ENCODE measurements at regions not wholly inside any gene's neighbourhood (a gene's known extent, or its start where the extent isn't known, plus 50 kb on each side); places are given as distances from the start of the nearest gene placed in this dataset.

GRCh38 chr15:70505936-70506912 is 257.1 kb downstream of the UACA start:
- no peaks in the 10 kb centered on the region for H3K36me3 ChIP-seq (ENCODE audit: control insufficient read depth, insufficient read depth, low read length)
- H3K27me3 Mint-ChIP-seq (ENCODE audit: low read depth in 2 of 2) = peaks cover 22 to 51% of the 10 kb centered on the region in 2 donors
- ATAC-seq (no peak), DNase-seq (no peak)
- no peak for TF ChIP-seq CTCF (IDR thresholded peaks at IDR 0.05)
- H3K9me3 ChIP-seq (ENCODE audit: control insufficient read depth, insufficient read depth, low read length) = peaks cover 10% of the 10 kb centered on the region
- no peak overlapping the region for H3K4me3 ChIP-seq (ENCODE audit: low read length)
- intact Hi-C loops (cut with micrococcal nuclease) = no loop called here
- peaks cover 46 to 62% of the 10 kb centered on the region in 2 donors for H3K4me1 Mint-ChIP-seq
- peaks cover 13% of the 10 kb centered on the region for H3K36me3 Mint-ChIP-seq
- peaks cover 3% of the 10 kb centered on the region for H3K27me3 ChIP-seq (ENCODE audit: control insufficient read depth, insufficient read depth, low read length)
- no peak overlapping the region for H3K27ac Mint-ChIP-seq
- WGBS (ENCODE audit: insufficient coverage) = 88% methylated on average over 4 of the region's 5 CpGs
- H3K27ac ChIP-seq (ENCODE audit: low read length) = no peak overlapping the region
- H3K9me3 Mint-ChIP-seq = peaks cover 4 to 8% of the 10 kb centered on the region in 2 donors
- H3K4me3 Mint-ChIP-seq = no peak overlapping the region
- peaks cover 71% of the 10 kb centered on the region for H3K4me1 ChIP-seq (ENCODE audit: control insufficient read depth, insufficient read depth, low read length)

GRCh38 chr15:70505411-70505919 is 257.9 kb downstream of the UACA start:
- Histone ChIP-seq H3K4me3 (ENCODE audit: low read length) (no peak overlapping the region), H3K27me3 (ENCODE audit: control insufficient read depth, insufficient read depth, low read length) (peaks cover 3% of the 10 kb centered on the region), H3K9me3 (ENCODE audit: control insufficient read depth, insufficient read depth, low read length) (peaks cover 10% of the 10 kb centered on the region), H3K27ac (ENCODE audit: low read length) (no peak overlapping the region), H3K36me3 (ENCODE audit: control insufficient read depth, insufficient read depth, low read length) (no peaks in the 10 kb centered on the region), H3K4me1 (ENCODE audit: control insufficient read depth, insufficient read depth, low read length) (peaks cover 71% of the 10 kb centered on the region)
- ATAC-seq = peak in 1 of 3 donors; percentile 24
- intact Hi-C loops (cut with micrococcal nuclease) = no loop called here
- Mint-ChIP-seq H3K27me3 (ENCODE audit: low read depth in 2 of 2) (peaks cover 21 to 47% of the 10 kb centered on the region in 2 donors), H3K4me1 (peaks cover 44 to 62% of the 10 kb centered on the region in 2 donors), H3K27ac (peak overlapping the region in 1 of 2 donors; percentile 22), H3K4me3 (peak overlapping the region; percentile 37), H3K9me3 (peaks cover 1 to 5% of the 10 kb centered on the region in 2 donors), H3K36me3 (peaks cover 5% of the 10 kb centered on the region)
- 38% methylated on average over 2 of the region's 3 CpGs for WGBS (ENCODE audit: insufficient coverage)
- DNase-seq = no peak
- no peak for TF ChIP-seq CTCF (IDR thresholded peaks at IDR 0.05)

GRCh38 chr15:70504988-70505387 is 258.4 kb downstream of the UACA start:
- Histone ChIP-seq H3K9me3 (ENCODE audit: control insufficient read depth, insufficient read depth, low read length) (peaks cover 7% of the 10 kb centered on the region), H3K4me1 (ENCODE audit: control insufficient read depth, insufficient read depth, low read length) (peaks cover 71% of the 10 kb centered on the region), H3K27ac (ENCODE audit: low read length) (no peak overlapping the region), H3K36me3 (ENCODE audit: control insufficient read depth, insufficient read depth, low read length) (no peaks in the 10 kb centered on the region), H3K4me3 (ENCODE audit: low read length) (no peak overlapping the region), H3K27me3 (ENCODE audit: control insufficient read depth, insufficient read depth, low read length) (peaks cover 3% of the 10 kb centered on the region)
- DNase-seq (no peak), ATAC-seq (no peak)
- H3K27me3 Mint-ChIP-seq (ENCODE audit: low read depth in 2 of 2) = peaks cover 22 to 45% of the 10 kb centered on the region in 2 donors
- peak overlapping the region; percentile 45 for H3K4me3 Mint-ChIP-seq
- peaks cover under 1% of the 10 kb centered on the region for H3K36me3 Mint-ChIP-seq
- WGBS (ENCODE audit: insufficient coverage) = 33% methylated on average over 12 of the region's 12 CpGs
- intact Hi-C loops (cut with micrococcal nuclease) = no loop called here
- TF ChIP-seq CTCF (IDR thresholded peaks at IDR 0.05) = no peak
- peak overlapping the region in 1 of 2 donors; percentile 22 for H3K27ac Mint-ChIP-seq
- H3K4me1 Mint-ChIP-seq = peaks cover 39 to 60% of the 10 kb centered on the region in 2 donors
- peaks cover 0 to under 1% of the 10 kb centered on the region in 2 donors for H3K9me3 Mint-ChIP-seq
